ENCODE measurements at regions not wholly inside any gene's neighbourhood (a gene's known extent, or its start where the extent isn't known, plus 50 kb on each side); places are given as distances from the start of the nearest gene placed in this dataset.

DNA sequence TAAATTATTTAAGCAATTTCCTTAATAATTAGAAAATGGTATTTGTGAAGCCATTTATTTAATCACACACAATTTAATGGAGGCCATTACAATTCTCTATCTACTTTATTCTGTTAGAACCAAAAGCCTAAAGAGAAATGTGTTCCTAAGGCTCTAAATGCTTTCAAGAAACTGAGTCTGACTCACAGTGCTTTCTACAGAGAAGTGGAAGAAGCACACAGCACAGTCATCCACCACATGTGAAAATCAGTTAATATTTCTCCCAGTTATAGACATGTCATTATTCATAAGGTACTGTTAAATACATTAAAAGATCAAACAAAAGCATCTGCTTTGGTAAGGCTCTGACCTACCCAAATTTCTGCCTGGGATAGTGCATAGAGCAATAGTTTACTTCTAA lies 214.4 kb downstream of the ALDH8A1 start:
- Histone ChIP-seq H3K36me3 (ENCODE audit: control insufficient read depth, insufficient read depth, low read length) (no peaks in the 10 kb centered on the region), H3K27me3 (replicated peaks; ENCODE audit: control insufficient read depth, insufficient read depth, low read length) (no peaks in the 10 kb centered on the region), H3K4me3 (ENCODE audit: low read depth, low read length) (no peak overlapping the region), H3K9me3 (no peaks in the 10 kb centered on the region), H3K4me1 (no peaks in the 10 kb centered on the region)
- no peaks in the 10 kb centered on the region for H3K27me3 Mint-ChIP-seq (ENCODE audit: insufficient read depth, unreplicated experiment)
- H3K9me3 Mint-ChIP-seq (ENCODE audit: unreplicated experiment), result no peaks in the 10 kb centered on the region
- DNase-seq, result no peak
- no peak overlapping the region for H3K27ac Mint-ChIP-seq (ENCODE audit: unreplicated experiment)
- no peaks in the 10 kb centered on the region for H3K36me3 Mint-ChIP-seq (ENCODE audit: insufficient read depth, unreplicated experiment)
- TF ChIP-seq, protein P1, sequence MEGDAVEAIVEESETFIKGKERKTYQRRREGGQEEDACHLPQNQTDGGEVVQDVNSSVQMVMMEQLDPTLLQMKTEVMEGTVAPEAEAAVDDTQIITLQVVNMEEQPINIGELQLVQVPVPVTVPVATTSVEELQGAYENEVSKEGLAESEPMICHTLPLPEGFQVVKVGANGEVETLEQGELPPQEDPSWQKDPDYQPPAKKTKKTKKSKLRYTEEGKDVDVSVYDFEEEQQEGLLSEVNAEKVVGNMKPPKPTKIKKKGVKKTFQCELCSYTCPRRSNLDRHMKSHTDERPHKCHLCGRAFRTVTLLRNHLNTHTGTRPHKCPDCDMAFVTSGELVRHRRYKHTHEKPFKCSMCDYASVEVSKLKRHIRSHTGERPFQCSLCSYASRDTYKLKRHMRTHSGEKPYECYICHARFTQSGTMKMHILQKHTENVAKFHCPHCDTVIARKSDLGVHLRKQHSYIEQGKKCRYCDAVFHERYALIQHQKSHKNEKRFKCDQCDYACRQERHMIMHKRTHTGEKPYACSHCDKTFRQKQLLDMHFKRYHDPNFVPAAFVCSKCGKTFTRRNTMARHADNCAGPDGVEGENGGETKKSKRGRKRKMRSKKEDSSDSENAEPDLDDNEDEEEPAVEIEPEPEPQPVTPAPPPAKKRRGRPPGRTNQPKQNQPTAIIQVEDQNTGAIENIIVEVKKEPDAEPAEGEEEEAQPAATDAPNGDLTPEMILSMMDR (IDR thresholded peaks at IDR 0.05; ENCODE audit: insufficient read depth in 1 of 2, low read depth in 1 of 2, low read length in 1 of 2, severe bottlenecking in 1 of 2, unreplicated experiment in 1 of 2), result no peak
- ChIA-PET POLR2A (no interaction called here), CTCF (interaction anchor here (0.5 kb wide), 1 partner anchor 622 kb away, joined by 6 read pairs; no protein-coding TSS in a partner anchor)
- intact Hi-C loops (cut with micrococcal nuclease; ENCODE audit: unreplicated experiment), result no loop called here
- no peak overlapping the region for H3K4me3 Mint-ChIP-seq (ENCODE audit: unreplicated experiment)
- H3K4me1 Mint-ChIP-seq (ENCODE audit: low read depth, unreplicated experiment), result no peaks in the 10 kb centered on the region
- BruUV-seq (replicated peaks), result no TSS peak

DNA sequence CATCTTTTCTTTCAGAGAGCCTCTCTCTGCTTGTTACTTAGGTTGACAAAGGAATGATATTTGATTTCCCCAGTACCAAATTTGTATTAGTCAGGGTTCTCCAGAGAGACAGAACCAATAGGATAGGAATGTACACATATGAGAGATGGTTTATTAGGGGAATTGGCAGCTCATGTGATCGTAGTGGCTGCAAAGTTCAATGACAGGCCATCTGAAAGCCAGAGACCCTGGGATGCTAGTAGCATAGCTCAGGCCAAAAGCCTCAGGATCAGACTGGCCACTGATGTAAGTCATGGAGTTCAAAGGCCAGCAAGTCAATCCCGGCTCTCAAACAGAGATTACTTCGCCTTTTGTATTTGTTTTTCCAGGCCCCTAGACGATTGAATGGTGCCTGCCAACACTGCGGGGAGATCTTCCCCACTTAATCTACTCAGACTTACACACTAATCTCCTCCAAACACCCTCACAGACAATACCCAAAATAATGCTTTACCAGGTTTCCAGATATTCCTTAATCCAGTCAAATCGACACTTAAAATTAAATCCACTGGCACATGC lies 215.5 kb downstream of the ALDH8A1 start:
- Mint-ChIP-seq H3K4me1 (ENCODE audit: low read depth, unreplicated experiment) (no peaks in the 10 kb centered on the region), H3K27ac (ENCODE audit: unreplicated experiment) (no peak overlapping the region), H3K9me3 (ENCODE audit: unreplicated experiment) (no peaks in the 10 kb centered on the region), H3K36me3 (ENCODE audit: insufficient read depth, unreplicated experiment) (no peaks in the 10 kb centered on the region), H3K4me3 (ENCODE audit: unreplicated experiment) (no peak overlapping the region), H3K27me3 (ENCODE audit: insufficient read depth, unreplicated experiment) (no peaks in the 10 kb centered on the region)
- Histone ChIP-seq H3K27me3 (replicated peaks; ENCODE audit: control insufficient read depth, insufficient read depth, low read length) (no peaks in the 10 kb centered on the region), H3K4me3 (ENCODE audit: low read depth, low read length) (no peak overlapping the region), H3K9me3 (no peaks in the 10 kb centered on the region), H3K4me1 (no peaks in the 10 kb centered on the region), H3K36me3 (ENCODE audit: control insufficient read depth, insufficient read depth, low read length) (no peaks in the 10 kb centered on the region)
- DNase-seq, result no peak
- TF ChIP-seq, protein P1 (IDR thresholded peaks at IDR 0.05; ENCODE audit: insufficient read depth in 1 of 2, low read depth in 1 of 2, low read length in 1 of 2, severe bottlenecking in 1 of 2, unreplicated experiment in 1 of 2), result no peak
- intact Hi-C loops (cut with micrococcal nuclease; ENCODE audit: unreplicated experiment), result no loop called here
- CTCF ChIA-PET, result interaction anchor here (0.7 kb wide), 1 partner anchor 69 kb away, joined by 4 read pairs; no protein-coding TSS in a partner anchor
- no TSS peak for BruUV-seq (replicated peaks)
- POLR2A ChIA-PET, result no interaction called here

DNA sequence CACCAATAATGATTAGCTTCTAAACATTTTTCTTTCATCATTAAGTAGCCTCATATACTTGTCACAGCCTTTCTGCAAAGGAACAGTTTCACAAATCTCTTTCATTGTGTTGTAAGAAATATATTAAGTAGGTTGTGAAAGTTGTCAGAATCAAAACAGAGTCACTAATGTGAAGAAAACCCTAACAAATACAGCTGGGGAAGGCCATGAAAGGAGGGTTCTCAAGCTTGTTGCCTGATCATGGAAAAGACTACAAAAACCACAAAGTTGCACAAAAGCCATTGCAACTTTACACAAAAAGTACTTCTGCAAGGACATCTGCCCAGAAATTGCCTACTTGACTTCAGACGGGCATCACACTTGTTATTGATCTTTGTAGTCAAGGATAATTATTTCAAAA lies 216.1 kb downstream of the ALDH8A1 start:
- no peaks in the 10 kb centered on the region for H3K36me3 ChIP-seq (ENCODE audit: control insufficient read depth, insufficient read depth, low read length)
- no peak for DNase-seq
- no TSS peak for BruUV-seq (replicated peaks)
- H3K4me3 ChIP-seq (ENCODE audit: low read depth, low read length), result no peak overlapping the region
- Mint-ChIP-seq H3K36me3 (ENCODE audit: insufficient read depth, unreplicated experiment) (no peaks in the 10 kb centered on the region), H3K9me3 (ENCODE audit: unreplicated experiment) (no peaks in the 10 kb centered on the region), H3K4me1 (ENCODE audit: low read depth, unreplicated experiment) (no peaks in the 10 kb centered on the region), H3K27me3 (ENCODE audit: insufficient read depth, unreplicated experiment) (no peaks in the 10 kb centered on the region), H3K27ac (ENCODE audit: unreplicated experiment) (no peak overlapping the region), H3K4me3 (ENCODE audit: unreplicated experiment) (no peak overlapping the region)
- H3K4me1 ChIP-seq, result no peaks in the 10 kb centered on the region
- no peaks in the 10 kb centered on the region for H3K27me3 ChIP-seq (replicated peaks; ENCODE audit: control insufficient read depth, insufficient read depth, low read length)
- no peaks in the 10 kb centered on the region for H3K9me3 ChIP-seq
- TF ChIP-seq, protein P1 (IDR thresholded peaks at IDR 0.05; ENCODE audit: insufficient read depth in 1 of 2, low read depth in 1 of 2, low read length in 1 of 2, severe bottlenecking in 1 of 2, unreplicated experiment in 1 of 2), result no peak
- CTCF ChIA-PET, result interaction anchor here (0.7 kb wide), 1 partner anchor 69 kb away, joined by 4 read pairs; no protein-coding TSS in a partner anchor
- intact Hi-C loops (cut with micrococcal nuclease; ENCODE audit: unreplicated experiment), result no loop called here
- POLR2A ChIA-PET, result no interaction called here

Data from Caco-2 (cell line).